Stimulated activated CD4-positive, alpha-beta T cell treated with anti-CD3 and anti-CD28 coated beads, Interleukin-1b, Interleukin-23, amount 100 ng/mL, for 48 hours (primary cell): ENCODE measurements at regions not wholly inside any gene's neighbourhood (a gene's known extent, or its start where the extent isn't known, plus 50 kb on each side); places are given as distances from the start of the nearest gene placed in this dataset.
"Not testable (repeated sequence)": the region's sequence is repeated elsewhere in the genome, so short reads cannot be mapped to it uniquely, and the experiment has no call there.

ENCODE experiments used
- DNase-seq: peaks from one replicate; pipeline ENCODE4 v3.0.0-alpha.2; 2020

DNA sequence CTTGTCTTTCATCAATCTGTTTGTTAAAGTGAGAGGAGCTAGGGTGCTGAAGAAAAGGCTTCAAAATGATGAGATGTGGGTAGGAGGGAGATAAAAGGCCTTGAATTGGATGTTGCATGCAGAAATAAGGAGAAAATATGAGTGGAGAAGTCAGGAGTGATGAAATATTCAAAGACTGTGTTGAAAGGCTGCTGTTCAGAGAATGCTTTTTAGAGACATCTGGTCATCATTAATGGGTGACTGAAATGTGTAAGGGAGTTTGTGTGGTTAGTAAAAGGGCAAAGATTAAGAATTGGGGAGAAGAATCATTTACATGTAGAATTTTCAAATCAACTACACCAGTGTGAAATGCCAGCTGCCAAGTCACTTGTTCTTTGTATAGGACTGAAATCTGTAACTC is 383.9 kb downstream of the MAT2B start:
- DNase-seq: no peak

DNA sequence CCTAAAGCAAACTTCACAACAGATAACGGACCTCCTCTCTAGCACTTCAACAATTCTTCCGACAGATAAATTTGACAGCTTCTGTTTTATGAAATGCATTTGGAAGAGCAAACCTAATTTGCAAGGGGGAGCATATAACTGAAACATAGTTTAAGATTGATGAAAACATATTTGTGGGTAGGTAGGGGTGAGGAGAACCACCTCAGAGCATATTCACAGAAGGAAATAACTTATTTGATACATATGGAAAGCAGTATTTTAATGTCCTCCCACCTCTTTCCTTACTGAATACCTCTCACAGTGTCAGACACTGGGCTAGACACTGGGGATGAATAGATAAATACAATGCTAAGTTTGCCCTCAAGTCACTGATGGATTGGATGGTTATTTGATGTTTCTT is 384.8 kb downstream of the MAT2B start:
- no peak for DNase-seq

DNA sequence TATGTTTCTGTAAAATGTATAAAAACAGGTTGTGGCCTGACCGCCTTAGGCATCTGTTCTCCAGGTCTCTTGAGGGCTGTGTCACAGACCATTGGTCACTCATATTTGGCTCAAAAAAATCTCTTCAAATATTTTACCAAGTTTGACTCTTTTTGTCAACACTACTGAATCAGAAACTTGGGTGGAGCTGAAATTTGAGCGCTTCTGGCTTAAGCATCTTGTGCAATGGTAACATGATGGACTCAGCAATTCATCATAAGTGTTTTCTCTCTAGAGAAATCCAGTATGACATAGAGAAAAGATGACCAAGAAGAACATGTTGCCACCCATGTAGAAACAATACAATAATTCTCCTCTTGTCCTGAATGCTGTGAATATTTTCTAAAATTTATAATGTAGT is 387.9 kb downstream of the MAT2B start:
- no peak for DNase-seq

DNA sequence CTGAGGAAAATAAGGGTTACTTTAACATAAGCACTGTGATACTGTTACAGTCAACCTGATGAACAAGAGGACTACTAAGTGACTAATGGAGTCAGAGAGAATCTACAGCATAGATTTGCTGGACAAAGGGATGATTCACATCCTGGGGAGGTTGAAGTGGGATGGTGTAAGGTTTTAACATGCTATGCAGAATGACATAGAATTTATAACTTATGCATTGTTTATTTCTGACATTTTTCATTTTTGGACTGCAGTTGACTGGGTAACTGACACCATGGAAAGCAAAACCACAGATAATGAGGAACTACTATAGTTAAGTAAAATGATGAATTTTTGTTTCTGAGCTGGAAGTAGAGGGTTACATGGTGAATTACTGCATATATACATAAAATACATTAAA is 389.2 kb downstream of the MAT2B start:
- no peak for DNase-seq

DNA sequence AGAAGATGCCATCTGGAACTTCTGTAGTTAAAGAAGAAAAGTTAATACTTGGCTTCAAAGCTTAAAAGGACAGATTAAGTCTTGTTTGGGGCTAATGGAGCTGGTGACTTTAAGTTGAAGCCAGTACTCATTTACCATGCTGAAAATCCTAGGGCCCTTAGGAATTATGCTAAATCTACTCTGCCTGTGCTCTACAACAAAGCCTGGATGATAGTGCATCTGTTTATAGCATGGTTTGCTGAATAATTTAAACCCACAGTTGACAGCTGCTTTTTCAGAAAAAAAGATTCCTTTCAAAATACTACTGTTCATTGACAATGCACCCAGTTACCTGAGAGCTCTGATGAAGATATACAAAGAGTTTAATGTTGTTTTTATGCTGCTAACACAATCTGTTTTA is 393.5 kb downstream of the MAT2B start:
- no peak for DNase-seq

DNA sequence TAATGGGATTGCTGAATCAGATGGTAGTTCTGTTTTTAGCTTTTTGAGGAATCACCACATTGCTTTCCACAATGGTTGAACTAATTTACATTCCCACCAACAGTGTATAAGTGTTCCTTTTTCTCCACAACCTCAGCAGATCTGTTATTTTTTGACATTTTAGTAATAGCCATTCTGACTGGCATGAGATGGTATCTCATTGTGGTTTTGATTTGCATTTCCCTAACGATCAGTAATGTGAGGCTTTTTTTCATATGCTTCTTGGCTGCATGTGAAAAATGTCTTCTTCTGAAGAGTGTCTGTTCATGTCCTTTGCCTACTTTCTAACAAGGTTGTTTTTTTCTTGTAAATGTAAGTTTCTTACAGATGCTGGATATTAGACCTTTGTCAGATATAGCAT is 402.4 kb downstream of the MAT2B start:
- DNase-seq: not testable (repeated sequence)

DNA sequence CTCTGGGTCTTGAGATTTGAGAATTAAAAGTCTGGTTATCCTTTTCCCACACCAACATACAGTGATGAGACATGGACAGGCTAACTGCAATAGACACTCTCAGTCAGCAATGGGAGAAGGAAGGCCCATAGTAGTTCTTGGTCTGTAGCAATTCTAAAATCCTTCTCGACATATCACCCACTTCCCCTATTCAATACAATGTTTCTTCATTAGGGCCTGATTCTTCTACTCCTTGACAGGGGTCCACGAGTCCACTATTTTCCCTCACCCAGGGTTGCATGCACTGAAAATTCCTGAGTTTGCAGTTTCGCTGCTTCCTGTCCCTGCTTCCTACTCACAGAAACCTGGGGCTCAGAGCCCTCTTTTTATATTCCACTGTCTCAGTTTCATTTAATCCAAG is 402.8 kb downstream of the MAT2B start:
- DNase-seq: no peak

DNA sequence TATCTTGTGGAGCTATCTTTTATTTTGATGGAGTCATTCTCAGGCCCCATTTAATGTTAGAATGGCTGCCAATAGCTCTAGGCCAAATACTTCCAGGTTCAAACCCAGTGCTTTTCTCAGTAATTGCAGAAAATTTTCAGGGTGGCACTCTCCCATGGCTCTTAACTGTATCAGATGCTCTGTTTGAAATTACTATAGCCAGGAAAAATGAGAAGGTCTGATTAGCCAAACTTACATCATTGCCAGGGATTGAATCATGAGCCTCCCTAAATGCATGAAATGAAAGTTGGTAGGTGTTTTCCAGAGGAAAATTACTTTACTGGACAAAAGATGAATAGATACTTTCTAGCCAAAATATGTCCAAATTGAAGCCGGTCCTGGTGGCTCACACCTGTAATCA is 404.8 kb downstream of the MAT2B start:
- DNase-seq: no peak

DNA sequence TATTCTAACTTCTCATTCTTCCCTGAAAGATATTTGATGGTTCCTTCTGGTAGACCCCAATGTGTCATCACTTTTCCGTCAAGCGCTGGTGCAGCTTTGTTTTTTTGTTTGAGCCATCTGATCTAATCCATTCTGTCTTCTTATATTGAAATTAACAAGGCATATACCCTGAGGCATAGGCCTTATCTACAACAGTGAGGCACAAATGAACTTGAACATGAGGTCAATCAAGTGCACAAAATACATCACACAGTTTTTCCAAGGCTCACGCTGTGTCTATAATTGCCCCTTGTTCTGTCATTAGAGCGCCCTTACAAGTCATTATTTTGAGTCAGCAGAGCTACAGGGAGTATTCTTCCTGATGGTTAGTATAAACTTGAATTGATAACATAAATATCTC is 406.6 kb downstream of the MAT2B start:
- no peak for DNase-seq

DNA sequence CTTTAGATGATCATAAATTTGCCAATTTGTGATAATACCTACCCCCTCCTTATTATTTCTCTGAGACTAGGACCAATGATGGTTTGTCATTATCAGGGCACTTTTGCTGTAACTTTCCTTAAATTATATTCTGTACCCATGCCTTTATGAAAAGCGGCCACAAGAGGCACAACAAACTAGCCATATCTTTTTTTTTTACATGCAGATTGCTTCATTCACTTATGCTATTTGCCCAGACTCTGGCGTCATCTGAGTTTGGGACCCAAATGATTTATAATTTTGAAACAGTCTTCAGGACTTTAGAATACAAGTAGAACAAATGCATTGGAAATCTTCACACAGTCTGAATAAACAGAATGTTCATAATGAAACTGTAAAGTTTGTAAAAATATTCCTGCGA is 408.1 kb downstream of the MAT2B start:
- DNase-seq: no peak

DNA sequence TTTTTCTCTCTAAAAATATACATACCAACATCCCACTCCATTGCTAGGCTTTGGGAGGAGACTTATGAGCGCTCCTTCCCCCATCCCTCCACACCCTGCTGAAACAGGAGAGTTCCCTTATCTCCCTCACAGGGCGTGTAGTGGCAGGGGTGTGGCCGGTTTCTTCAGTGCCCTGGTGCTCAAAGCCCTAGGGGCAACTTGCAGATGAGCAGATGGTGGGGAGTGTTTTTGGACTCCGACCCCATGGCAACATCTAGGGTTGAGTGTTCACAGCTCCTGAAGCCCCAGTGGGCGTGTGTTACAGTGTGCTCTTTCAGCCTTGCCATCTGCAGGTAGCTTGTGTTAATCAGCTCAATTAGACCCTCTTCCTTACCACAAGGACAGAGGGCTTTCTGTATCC is 409.5 kb downstream of the MAT2B start:
- no peak for DNase-seq

DNA sequence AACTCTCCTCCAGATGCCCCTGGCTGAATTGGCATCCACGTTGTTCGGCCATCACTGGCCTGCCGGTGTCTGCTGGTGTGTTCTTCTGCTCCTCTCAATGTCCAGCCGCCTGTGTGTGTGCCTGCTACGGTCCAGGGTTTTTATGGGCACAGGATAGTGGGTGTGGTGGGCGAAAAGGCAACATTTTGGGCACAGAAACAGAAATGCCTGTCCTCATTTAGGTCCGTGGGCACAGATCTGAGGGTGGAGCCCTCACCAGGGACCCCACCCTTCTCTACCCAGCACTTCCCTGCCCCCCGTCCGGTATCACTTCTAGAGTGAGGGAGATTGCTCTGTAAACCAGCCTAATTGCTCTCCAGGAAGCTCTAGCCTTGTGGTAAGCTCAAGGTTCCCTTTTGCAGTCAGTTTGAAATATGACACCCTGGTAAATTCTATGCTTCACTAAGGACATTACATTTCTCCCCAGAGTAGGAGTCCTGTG is 410.1 kb downstream of the MAT2B start:
- no peak for DNase-seq

DNA sequence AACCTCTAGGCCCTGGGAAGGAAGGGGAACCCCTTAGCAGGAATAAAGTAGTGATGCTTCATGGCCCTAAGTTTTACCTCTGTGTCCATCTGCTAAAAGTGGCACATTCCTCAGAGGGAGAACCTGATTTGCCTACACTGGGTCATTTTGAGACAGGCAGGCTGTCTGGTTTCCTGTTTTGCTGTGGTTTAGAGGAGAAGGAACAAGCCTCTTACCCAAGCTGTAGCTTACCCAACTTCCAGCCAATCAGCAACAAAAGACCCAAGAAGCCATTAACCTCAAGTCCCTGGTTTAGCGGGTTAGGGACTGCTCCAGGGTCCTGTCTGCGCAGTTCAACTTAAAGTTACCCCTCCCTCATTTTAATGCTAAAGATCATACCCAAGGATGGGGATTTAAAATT is 411.0 kb downstream of the MAT2B start:
- no peak for DNase-seq

DNA sequence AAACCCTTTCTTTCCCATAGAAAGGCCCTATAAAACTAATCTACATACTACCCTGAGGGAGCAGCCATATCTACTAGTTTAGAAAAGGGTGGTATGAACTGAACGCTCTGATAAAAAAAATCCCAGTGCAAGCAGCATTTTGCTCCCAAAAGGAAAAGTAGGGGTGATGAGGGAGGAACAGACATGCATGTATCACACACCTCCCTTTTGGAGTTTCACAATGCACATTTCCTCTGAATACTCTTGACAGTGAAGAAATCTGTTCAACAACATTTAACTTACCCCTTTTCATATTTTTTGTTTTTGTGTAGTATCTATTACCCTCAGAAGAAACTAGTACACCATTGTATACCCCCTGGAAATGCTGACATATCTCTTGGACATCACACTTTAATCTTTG is 411.4 kb downstream of the MAT2B start:
- DNase-seq: no peak

DNA sequence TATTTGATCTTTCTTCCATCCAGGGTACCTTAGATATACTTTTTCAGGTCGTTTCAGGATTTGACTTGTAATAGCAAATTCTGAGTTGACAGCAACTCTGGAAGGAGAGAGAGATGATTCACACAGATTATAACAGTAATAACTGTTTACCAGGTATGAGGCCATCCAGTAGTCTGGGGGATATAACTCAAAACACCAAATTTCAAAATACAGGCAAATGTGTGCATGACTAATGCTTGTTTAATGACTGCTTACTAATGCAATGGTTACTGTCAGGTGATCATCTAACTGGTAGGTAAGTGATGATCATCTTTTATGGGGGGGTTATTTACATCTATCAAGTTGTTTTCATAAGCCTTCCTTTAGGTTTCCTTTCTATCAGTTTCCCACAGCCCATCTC is 412.3 kb downstream of the MAT2B start:
- DNase-seq: no peak

DNA sequence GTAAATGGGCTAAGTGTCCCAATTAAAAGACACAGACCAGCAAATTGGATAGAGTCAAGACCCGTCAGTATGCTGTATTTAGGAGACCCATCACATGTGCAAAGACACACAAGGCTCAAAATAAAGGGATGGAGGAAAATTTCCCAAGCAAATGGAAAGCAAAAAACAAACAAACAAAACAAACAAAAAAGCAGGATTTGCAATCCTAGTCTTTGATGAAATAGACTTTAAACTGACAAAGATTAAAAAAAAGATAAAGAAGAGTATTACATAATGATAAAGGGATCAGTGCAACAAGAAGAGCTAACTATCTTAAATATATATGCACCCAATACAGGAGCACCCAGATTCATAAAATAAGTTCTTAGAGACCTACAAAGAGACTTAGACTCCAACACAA is 429.6 kb downstream of the MAT2B start:
- DNase-seq: not testable (repeated sequence)

DNA sequence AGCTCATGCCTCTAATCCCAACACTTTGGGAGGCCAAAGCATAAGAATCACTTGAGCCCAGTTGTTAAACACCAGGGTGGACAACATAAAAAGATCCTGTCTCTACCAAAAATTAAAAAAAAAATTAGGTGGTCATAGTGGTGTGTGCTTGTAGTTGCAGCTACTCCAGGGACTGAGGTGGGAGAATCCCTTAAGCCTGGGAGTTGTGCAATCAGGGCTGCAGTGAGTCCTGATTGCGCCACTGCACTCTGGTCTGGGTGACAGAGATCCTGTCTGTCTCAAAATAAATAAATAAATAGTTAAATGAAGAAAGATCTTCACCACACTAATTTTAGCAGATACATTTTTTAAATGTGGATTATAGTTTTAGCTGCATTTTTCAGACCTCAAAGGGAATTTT is 433.2 kb downstream of the MAT2B start:
- DNase-seq: no peak

DNA sequence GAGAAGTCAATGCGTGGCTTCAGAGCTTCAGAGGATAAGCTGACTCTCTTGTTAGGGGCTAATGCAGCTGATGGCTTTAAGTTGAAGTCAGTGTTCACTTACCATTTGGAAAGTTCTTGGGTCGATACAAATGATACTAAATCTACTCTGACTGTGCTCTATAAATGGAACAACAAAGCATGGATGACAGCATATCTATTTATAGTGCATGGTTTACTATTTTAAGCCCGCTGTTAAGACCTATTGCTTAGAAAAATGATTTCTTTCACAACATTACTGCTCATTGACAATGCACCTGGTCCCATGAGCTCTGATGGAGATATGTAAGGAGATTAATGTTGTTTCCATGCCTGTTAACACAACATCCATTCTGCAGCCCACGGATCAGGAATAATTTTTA is 435.7 kb downstream of the MAT2B start:
- DNase-seq: no peak

DNA sequence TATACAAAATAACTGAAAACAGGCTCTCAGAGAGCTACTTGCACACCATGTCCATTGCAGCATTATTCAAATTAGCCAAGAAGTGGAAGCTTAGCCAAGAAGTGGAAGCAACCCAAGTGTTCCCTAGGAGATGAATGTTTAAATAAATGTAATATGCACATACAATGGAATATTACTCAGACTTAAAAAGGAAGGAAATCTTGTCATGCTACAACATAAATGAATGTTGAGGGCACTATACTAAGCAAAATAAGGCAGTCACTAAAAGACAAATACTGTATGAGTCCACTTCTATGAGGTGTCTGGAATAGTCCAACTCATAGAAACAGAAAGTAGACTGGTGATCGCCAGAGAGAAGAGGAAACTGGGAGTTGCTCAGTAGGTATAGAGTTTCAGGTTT is 438.1 kb downstream of the MAT2B start:
- no peak for DNase-seq

DNA sequence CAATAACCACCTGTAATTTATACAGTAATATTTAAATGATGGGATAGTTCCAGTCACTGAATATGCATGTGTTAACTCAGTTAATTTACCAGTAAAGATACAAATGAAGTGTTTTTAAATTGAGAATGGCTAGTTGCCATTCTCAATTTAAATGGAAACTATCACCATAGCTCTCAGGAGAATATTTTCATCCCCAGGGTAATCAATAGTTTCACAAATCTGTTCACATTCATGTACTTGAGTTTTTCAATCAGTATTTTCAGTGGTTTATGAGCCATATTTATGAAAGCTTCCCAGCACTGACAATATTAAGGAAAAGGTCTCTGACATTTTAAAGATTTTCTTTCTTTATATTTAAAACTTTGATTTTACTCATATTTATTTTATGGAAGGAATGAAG is 439.3 kb downstream of the MAT2B start:
- DNase-seq: no peak

DNA sequence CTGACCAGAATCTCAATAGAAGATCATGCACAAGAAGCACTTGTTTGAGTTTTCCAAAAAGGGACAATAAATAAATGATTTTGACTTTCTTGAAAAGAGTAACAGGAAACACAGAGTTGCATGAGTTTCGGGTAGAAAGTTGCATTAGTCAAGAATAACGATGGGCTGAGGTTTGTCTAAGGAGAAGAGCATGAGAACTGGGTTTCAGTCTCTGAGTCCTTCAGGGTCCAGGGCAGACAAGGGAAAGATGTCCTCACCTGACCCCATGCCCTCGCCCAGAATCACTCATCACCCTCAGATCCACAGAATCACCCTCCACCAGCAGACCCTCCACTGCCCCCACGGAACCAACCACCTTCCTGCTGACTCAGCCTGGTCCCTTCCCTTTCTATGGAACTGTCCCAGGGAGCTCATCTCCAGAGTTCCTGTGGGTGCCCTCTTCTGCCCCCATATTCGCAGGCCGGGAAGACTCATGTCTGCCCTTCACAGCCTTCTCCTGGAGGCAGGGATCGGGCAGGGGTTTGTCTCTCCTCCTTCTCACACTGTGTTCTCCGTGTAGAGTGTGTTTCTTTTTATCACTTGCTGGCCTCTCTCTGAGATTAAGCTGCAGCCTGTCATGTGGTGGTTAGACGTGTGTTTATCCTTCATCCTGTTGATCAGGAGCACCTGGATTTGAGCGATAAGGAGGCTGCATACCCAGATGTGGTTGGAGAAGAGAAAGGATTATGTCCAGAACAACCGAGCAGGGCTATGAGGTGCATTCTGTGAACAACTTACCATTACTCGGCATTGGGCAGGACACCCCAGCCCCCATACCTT is 442.6 kb downstream of the MAT2B start:
- no peak for DNase-seq

DNA sequence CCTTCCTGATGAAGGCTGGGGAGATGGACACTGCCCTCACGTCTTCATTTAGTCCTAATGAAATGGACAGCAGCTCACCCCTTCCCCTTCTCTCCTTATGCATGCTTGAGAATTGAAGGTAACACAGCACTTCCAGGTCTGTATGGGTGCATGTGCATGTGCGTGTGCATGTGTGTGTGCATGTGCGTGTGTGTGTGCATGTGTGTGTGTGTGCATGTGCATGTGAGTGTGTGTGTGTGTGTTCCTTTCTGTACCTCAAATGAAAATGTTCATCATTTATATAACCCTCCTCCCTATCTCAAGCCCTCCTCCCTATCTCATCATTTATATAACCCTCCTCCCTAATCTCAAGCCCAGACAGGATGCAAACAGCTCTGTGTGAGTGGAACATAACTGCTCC is 444.8 kb downstream of the MAT2B start:
- DNase-seq: no peak

DNA sequence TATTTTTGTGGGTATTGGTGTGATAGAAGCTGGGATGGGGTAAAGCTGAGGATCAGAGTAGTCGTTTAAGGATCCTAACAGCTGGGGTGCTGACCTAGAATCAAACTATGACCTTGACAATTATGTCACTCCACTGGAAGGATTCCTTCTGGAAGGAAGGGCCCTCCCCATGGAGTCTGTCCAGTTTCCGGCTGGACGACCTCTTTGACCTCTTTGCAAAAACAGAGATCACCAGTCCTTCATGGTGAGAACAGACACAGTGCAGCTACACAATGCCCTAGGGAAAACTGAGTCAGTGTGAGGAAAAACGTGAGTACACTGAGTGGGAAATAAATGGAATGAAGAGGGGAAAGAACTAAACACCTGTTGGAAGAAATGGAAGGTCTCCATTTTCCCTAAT is 445.6 kb downstream of the MAT2B start:
- no peak for DNase-seq

DNA sequence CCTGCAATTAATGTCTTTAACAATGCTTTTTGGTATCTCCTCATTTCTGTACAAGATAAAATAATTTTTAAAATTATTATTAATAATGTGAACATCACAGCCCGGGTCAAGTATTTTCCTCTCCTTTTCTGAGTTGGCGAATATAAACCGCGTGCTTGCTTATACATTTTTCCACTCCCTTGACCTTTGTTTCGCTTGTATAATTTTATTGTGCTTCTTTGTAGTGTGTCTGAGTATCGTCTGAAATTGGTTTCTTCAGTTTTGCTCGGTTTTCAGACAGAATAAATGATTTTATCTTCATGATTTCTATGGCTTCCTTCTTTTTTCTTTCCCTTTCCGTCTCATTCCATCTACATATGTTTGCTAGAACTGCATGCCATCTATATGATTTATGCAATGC is 448.5 kb downstream of the MAT2B start:
- no peak for DNase-seq

DNA sequence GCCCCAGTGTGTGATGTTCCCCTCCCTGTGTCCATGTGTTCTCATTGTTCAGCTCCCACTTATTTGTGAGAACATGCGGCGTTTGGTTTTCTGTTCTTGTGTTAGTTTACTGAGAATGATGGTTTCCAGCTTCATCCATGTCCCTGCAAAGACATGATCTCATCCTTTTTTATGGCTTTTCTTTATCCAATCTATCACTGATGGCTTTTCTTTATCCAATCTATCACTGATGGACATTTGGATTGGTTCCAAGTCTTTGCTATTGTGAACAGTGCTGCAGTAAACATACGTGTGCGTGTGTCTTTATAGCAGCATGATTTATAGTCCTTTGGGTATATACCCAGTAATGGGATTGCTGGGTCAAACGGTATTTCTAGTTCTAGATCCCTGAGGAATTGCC is 455.8 kb downstream of the MAT2B start:
- not testable (repeated sequence) for DNase-seq
